ENCODE measurements at regions not wholly inside any gene's neighbourhood (a gene's known extent, or its start where the extent isn't known, plus 50 kb on each side); places are given as distances from the start of the nearest gene placed in this dataset.
"Not testable (repeated sequence)": the region's sequence is repeated elsewhere in the genome, so short reads cannot be mapped to it uniquely, and the experiment has no call there.

DNA sequence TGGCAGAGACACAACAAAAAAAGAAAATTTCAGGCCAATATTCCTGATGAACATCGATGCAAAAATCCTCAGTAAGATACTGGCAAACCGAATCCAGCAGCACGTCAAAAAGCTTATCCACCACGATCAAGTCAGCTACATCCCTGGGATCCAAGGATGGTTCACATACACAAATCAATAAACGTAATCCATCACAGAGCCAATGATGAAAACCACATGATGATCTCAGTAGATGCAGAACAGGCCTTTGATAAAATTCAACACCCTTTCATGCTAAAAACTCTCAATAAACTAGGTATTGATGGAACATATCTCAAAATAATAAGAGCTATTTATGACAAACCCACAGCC is 382.1 kb downstream of the IPMK start:
- H3K14ac ChIP-seq (ENCODE audit: low read length); H3K79me1 ChIP-seq (ENCODE audit: low read depth, low read length); H3K18ac ChIP-seq (ENCODE audit: low read length); H3K4me3 ChIP-seq (ENCODE audit: low read length in 2 of 2); H2BK12ac ChIP-seq (ENCODE audit: low read length); H3K4ac ChIP-seq (ENCODE audit: low read length); H3K23ac ChIP-seq (ENCODE audit: low read depth, low read length, poor library complexity); H3K4me1 ChIP-seq (ENCODE audit: control insufficient read depth in 2 of 2, insufficient read depth in 1 of 2, low read depth in 1 of 2, low read length in 2 of 2); H3K27me3 ChIP-seq (ENCODE audit: control insufficient read depth in 3 of 3, insufficient read depth in 3 of 3, low read depth in 1 of 3, low read length in 3 of 3); H2BK120ac ChIP-seq (ENCODE audit: low read depth, low read length); H3K4me2 ChIP-seq (ENCODE audit: insufficient read depth, low read length, poor library complexity, severe bottlenecking); H4K91ac ChIP-seq (ENCODE audit: low read depth, low read length, poor library complexity); H2AFZ ChIP-seq (ENCODE audit: low read length); H3K9ac ChIP-seq (ENCODE audit: low read depth, low read length, poor library complexity); H4K8ac ChIP-seq (ENCODE audit: low read depth, low read length); H2BK15ac ChIP-seq (ENCODE audit: low read length); H3K9me3 ChIP-seq (replicated peaks in 1 of 2; ENCODE audit: control insufficient read depth in 2 of 2, insufficient read depth in 1 of 2, low read depth in 1 of 2, low read length in 2 of 2); H3K36me3 ChIP-seq (replicated peaks in 1 of 2; ENCODE audit: control insufficient read depth in 2 of 2, insufficient read depth in 2 of 2, low read length in 2 of 2); H2BK5ac ChIP-seq (ENCODE audit: low read length); H2AK5ac ChIP-seq (ENCODE audit: low read depth, low read length); H3K27ac ChIP-seq (replicated peaks; ENCODE audit: low read length); DNase-seq (ENCODE audit: low spot score): not testable (repeated sequence)
- no CpG with 5 or more reads among the region's 5 CpGs for WGBS, 2 donors (ENCODE audit: extremely low coverage in 2 of 2, insufficient read length in 2 of 2, insufficient replicate concordance in 1 of 2)

DNA sequence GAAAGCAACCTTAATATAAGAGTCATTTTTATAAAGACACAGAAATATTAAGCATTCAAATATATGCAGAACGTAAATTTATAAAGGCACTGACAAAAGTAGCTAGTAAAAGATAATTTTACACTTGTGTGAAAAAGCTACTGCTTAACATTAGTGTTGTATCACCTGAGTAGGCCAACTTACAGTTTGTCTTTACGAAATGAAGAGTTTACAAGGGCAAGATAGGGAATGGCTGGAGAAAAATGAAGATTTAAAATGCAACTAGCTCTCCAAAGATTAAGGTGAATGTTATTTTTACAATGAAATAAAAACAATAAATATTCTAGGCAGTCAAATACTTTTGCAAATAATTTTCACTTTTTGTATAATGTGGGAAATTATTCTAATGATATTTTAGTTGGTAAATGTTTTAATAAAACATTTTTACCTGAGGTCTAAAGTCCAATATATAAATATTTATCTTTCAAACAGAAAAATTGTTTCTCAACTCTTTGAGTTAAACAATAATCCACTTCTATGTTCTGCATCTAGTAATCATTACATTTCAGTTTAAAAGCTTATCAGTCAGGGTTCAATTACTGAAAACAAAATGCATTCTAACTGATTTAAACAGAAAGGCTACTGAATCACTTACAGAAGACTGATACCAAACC is 382.6 kb downstream of the IPMK start:
- H2AFZ ChIP-seq (ENCODE audit: low read length) = no peak overlapping the region
- H3K4me1 ChIP-seq (ENCODE audit: control insufficient read depth in 2 of 2, insufficient read depth in 1 of 2, low read depth in 1 of 2, low read length in 2 of 2) = no peaks in the 10 kb centered on the region
- H2BK5ac ChIP-seq (ENCODE audit: low read length) = no peak overlapping the region
- no peaks in the 10 kb centered on the region for H3K9me3 ChIP-seq (replicated peaks in 1 of 2; ENCODE audit: control insufficient read depth in 2 of 2, insufficient read depth in 1 of 2, low read depth in 1 of 2, low read length in 2 of 2)
- no CpG with 5 or more reads among the region's 2 CpGs for WGBS, 2 donors (ENCODE audit: extremely low coverage in 2 of 2, insufficient read length in 2 of 2, insufficient replicate concordance in 1 of 2)
- no peak overlapping the region for H3K14ac ChIP-seq (ENCODE audit: low read length)
- H3K4me2 ChIP-seq (ENCODE audit: insufficient read depth, low read length, poor library complexity, severe bottlenecking) = no peak overlapping the region
- H3K9ac ChIP-seq (ENCODE audit: low read depth, low read length, poor library complexity) = no peak overlapping the region
- no peak overlapping the region for H3K18ac ChIP-seq (ENCODE audit: low read length)
- H3K36me3 ChIP-seq (replicated peaks in 1 of 2; ENCODE audit: control insufficient read depth in 2 of 2, insufficient read depth in 2 of 2, low read length in 2 of 2) = no peaks in the 10 kb centered on the region
- H3K27me3 ChIP-seq (ENCODE audit: control insufficient read depth in 3 of 3, insufficient read depth in 3 of 3, low read depth in 1 of 3, low read length in 3 of 3) = no peaks in the 10 kb centered on the region
- H3K23ac ChIP-seq (ENCODE audit: low read depth, low read length, poor library complexity) = no peak overlapping the region
- no peak overlapping the region for H3K27ac ChIP-seq (replicated peaks; ENCODE audit: low read length)
- H4K91ac ChIP-seq (ENCODE audit: low read depth, low read length, poor library complexity) = no peak overlapping the region
- no peak overlapping the region for H3K4ac ChIP-seq (ENCODE audit: low read length)
- H2BK15ac ChIP-seq (ENCODE audit: low read length) = no peak overlapping the region
- no peak overlapping the region for H2AK5ac ChIP-seq (ENCODE audit: low read depth, low read length)
- H2BK12ac ChIP-seq (ENCODE audit: low read length) = no peak overlapping the region
- H2BK120ac ChIP-seq (ENCODE audit: low read depth, low read length) = no peak overlapping the region
- no peaks in the 10 kb centered on the region for H3K79me1 ChIP-seq (ENCODE audit: low read depth, low read length)
- H3K4me3 ChIP-seq (ENCODE audit: low read length in 2 of 2) = no peak overlapping the region
- H4K8ac ChIP-seq (ENCODE audit: low read depth, low read length) = no peak overlapping the region
- no peak for DNase-seq (ENCODE audit: low spot score)

DNA sequence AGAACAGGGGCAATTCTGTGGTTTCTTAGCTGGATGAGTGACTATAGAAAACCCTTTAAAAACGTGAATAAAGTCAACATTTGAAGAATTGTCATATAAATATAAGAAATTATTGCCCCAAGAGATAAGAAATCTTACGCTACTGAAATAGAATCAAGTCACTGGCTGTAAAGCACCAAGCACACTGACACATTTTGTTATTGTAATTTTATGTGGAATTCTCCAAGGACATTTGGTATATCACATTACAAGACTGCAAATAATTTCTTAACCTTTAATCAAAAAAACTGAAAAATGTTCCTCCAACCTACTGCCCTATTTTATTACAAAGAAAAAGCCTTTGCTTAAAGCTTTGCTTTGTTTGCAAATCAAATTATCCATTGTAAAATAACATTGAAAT is 383.3 kb downstream of the IPMK start:
- no peak overlapping the region for H3K23ac ChIP-seq (ENCODE audit: low read depth, low read length, poor library complexity)
- H4K91ac ChIP-seq (ENCODE audit: low read depth, low read length, poor library complexity) = no peak overlapping the region
- no peaks in the 10 kb centered on the region for H3K79me1 ChIP-seq (ENCODE audit: low read depth, low read length)
- no peak overlapping the region for H3K4ac ChIP-seq (ENCODE audit: low read length)
- no peak overlapping the region for H2BK12ac ChIP-seq (ENCODE audit: low read length)
- H3K14ac ChIP-seq (ENCODE audit: low read length) = no peak overlapping the region
- WGBS, 2 donors (ENCODE audit: extremely low coverage in 2 of 2, insufficient read length in 2 of 2, insufficient replicate concordance in 1 of 2) = no CpG with 5 or more reads among the region's 2 CpGs
- H2BK120ac ChIP-seq (ENCODE audit: low read depth, low read length) = no peak overlapping the region
- H3K9ac ChIP-seq (ENCODE audit: low read depth, low read length, poor library complexity) = no peak overlapping the region
- no peak overlapping the region for H2AFZ ChIP-seq (ENCODE audit: low read length)
- H3K36me3 ChIP-seq (replicated peaks in 1 of 2; ENCODE audit: control insufficient read depth in 2 of 2, insufficient read depth in 2 of 2, low read length in 2 of 2) = no peaks in the 10 kb centered on the region
- H3K27me3 ChIP-seq (ENCODE audit: control insufficient read depth in 3 of 3, insufficient read depth in 3 of 3, low read depth in 1 of 3, low read length in 3 of 3) = no peaks in the 10 kb centered on the region
- no peak overlapping the region for H2BK15ac ChIP-seq (ENCODE audit: low read length)
- no peak for DNase-seq (ENCODE audit: low spot score)
- no peak overlapping the region for H3K4me2 ChIP-seq (ENCODE audit: insufficient read depth, low read length, poor library complexity, severe bottlenecking)
- H3K9me3 ChIP-seq (replicated peaks in 1 of 2; ENCODE audit: control insufficient read depth in 2 of 2, insufficient read depth in 1 of 2, low read depth in 1 of 2, low read length in 2 of 2) = no peaks in the 10 kb centered on the region
- no peak overlapping the region for H2BK5ac ChIP-seq (ENCODE audit: low read length)
- H2AK5ac ChIP-seq (ENCODE audit: low read depth, low read length) = no peak overlapping the region
- no peak overlapping the region for H3K18ac ChIP-seq (ENCODE audit: low read length)
- no peaks in the 10 kb centered on the region for H3K4me1 ChIP-seq (ENCODE audit: control insufficient read depth in 2 of 2, insufficient read depth in 1 of 2, low read depth in 1 of 2, low read length in 2 of 2)
- no peak overlapping the region for H3K27ac ChIP-seq (replicated peaks; ENCODE audit: low read length)
- no peak overlapping the region for H4K8ac ChIP-seq (ENCODE audit: low read depth, low read length)
- no peak overlapping the region for H3K4me3 ChIP-seq (ENCODE audit: low read length in 2 of 2)

DNA sequence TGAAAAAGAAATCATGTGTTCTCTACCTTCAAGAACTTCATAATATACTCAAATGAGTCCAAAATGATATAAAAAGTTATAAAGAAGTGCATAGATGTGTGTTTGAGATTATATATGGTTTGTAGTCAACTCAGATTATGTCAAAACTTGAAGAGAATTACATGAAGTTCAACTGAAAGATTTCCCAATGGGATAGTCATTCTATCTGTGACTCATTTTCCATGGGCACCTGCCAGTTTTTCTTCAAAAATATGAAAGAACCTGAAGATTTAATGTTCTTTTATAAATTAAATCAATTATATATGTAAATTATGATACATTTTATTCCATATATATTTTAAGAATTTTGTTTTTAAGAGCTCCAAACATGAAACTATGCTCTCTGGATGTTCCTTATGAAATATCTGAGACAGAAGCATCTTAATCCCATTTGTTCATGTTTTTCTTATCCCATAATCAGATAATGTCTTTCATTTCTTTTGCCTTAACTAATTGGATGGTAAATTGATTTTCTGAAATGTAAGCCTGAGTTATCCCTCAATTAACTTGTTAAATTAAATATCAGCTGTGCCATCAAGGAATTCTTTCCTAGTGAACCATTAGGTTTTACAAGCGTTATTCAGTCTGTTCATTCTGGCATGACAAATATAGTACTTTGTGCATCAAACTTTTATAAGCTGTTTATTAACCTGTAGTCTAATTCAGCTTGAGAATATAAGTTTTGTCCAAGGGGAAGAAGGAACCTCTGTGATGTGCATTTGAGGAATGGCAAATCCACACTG is 387.1 kb downstream of the IPMK start:
- WGBS, 2 donors (ENCODE audit: extremely low coverage in 2 of 2, insufficient read length in 2 of 2, insufficient replicate concordance in 1 of 2) = no CpG with 5 or more reads among the region's 1 CpG
- Histone ChIP-seq H2BK120ac (ENCODE audit: low read depth, low read length) (no peak overlapping the region), H3K14ac (ENCODE audit: low read length) (no peak overlapping the region), H3K23ac (ENCODE audit: low read depth, low read length, poor library complexity) (no peak overlapping the region), H3K4me3 (ENCODE audit: low read length in 2 of 2) (no peak overlapping the region), H3K18ac (ENCODE audit: low read length) (no peak overlapping the region), H4K8ac (ENCODE audit: low read depth, low read length) (no peak overlapping the region), H3K9me3 (replicated peaks in 1 of 2; ENCODE audit: control insufficient read depth in 2 of 2, insufficient read depth in 1 of 2, low read depth in 1 of 2, low read length in 2 of 2) (no peaks in the 10 kb centered on the region), H2AFZ (ENCODE audit: low read length) (no peak overlapping the region), H3K4me1 (ENCODE audit: control insufficient read depth in 2 of 2, insufficient read depth in 1 of 2, low read depth in 1 of 2, low read length in 2 of 2) (no peaks in the 10 kb centered on the region), H3K36me3 (replicated peaks in 1 of 2; ENCODE audit: control insufficient read depth in 2 of 2, insufficient read depth in 2 of 2, low read length in 2 of 2) (no peaks in the 10 kb centered on the region), H3K4ac (ENCODE audit: low read length) (no peak overlapping the region), H3K27ac (replicated peaks; ENCODE audit: low read length) (no peak overlapping the region), H2BK15ac (ENCODE audit: low read length) (no peak overlapping the region), H2BK5ac (ENCODE audit: low read length) (no peak overlapping the region), H2BK12ac (ENCODE audit: low read length) (no peak overlapping the region), H4K91ac (ENCODE audit: low read depth, low read length, poor library complexity) (no peak overlapping the region), H3K79me1 (ENCODE audit: low read depth, low read length) (no peaks in the 10 kb centered on the region), H2AK5ac (ENCODE audit: low read depth, low read length) (no peak overlapping the region), H3K27me3 (ENCODE audit: control insufficient read depth in 3 of 3, insufficient read depth in 3 of 3, low read depth in 1 of 3, low read length in 3 of 3) (no peaks in the 10 kb centered on the region), H3K4me2 (ENCODE audit: insufficient read depth, low read length, poor library complexity, severe bottlenecking) (no peak overlapping the region), H3K9ac (ENCODE audit: low read depth, low read length, poor library complexity) (no peak overlapping the region)
- no peak for DNase-seq (ENCODE audit: low spot score)
